Upper lobe of left lung (tissue), 6 donors: ENCODE measurements at regions not wholly inside any gene's neighbourhood (a gene's known extent, or its start where the extent isn't known, plus 50 kb on each side); places are given as distances from the start of the nearest gene placed in this dataset.

Experiments used
- ATAC-seq, 2 donors: fragments of 200-7000 bp; cut with Tn5 transposase; one replicate each; pipeline ENCODE4 v1.9.1; 2022; ENCODE audit warnings: mild to moderate bottlenecking in 2 of 2, moderate library complexity in 2 of 2; ENCODE audit not compliant: low FRiP score in 2 of 2
- DNase-seq, 2 donors: peaks; one replicate each; pipeline ENCODE4 v3.0.0-alpha.2; 2019 to 2020
- H3K27ac ChIP-seq, 4 donors: fragments of 200-600 bp; sonication (generic); one replicate each; pipeline ENCODE4 v1.5.1; 2016 to 2019
- H3K27me3 ChIP-seq, 4 donors: fragments of 200-600 bp; sonication (generic); one replicate each; pipeline ENCODE4 v1.5.1; 2017 to 2019
- H3K36me3 ChIP-seq, 4 donors: fragments of 200-600 bp; sonication (generic); one replicate each; pipeline ENCODE4 v1.5.1; 2016 to 2019
- H3K4me1 ChIP-seq, 4 donors: fragments of 200-600 bp; sonication (generic); one replicate each; pipeline ENCODE4 v1.5.1; 2018 to 2019
- H3K4me3 ChIP-seq, 4 donors: fragments of 200-600 bp; sonication (generic); one replicate each; pipeline ENCODE4 v1.5.1; 2017 to 2019; ENCODE audit warnings: mild to moderate bottlenecking in 2 of 4, moderate library complexity in 1 of 4
- H3K9me3 ChIP-seq, 4 donors: fragments of 200-600 bp; sonication (generic); one replicate each; pipeline ENCODE4 v1.5.1; 2018 to 2019
- EP300 ChIP-seq, 4 donors: sonication (generic); formaldehyde crosslinking; IDR thresholded peaks; one replicate each; pipeline ENCODE4 v1.5.1; 2017; ENCODE audit warnings: antibody characterized with exemption in 4 of 4, control low read depth in 2 of 4
- POLR2A ChIP-seq, 4 donors: fragments of 450-650 bp; IDR thresholded peaks; one replicate each; pipeline ENCODE4 v1.5.1; 2016 to 2017; ENCODE audit warnings: antibody characterized with exemption in 4 of 4, mild to moderate bottlenecking in 2 of 4
- POLR2AphosphoS5 ChIP-seq, 2 donors: sonication (generic); formaldehyde crosslinking; IDR thresholded peaks; one replicate each; pipeline ENCODE4 v1.5.1; 2017; ENCODE audit warnings: antibody characterized with exemption in 2 of 2
- WGBS, 2 donors: methylation state at CpG; one replicate each; pipeline ENCODE4 v1.1.5; 2017 to 2018; 5-methylcytosine and 5-hydroxymethylcytosine counted together
- TF ChIP-seq, protein P1 (sequence below), 6 experiments: fragments of 450-650 bp in 4 of 6; fragments of 200-600 bp in 2 of 6; sonication (generic) in 2 of 6; IDR thresholded peaks; one replicate each; pipeline ENCODE4 v1.5.1; 2016 to 2019; ENCODE audit warnings: antibody characterized with exemption in 6 of 6
- donor health status: DM: no; HTN: no; CAD: no; lungs with moderate emphysema.
- donor health status: DM: no; HTN: yes; CAD: no; lungs with severe emphysema.

DNA sequence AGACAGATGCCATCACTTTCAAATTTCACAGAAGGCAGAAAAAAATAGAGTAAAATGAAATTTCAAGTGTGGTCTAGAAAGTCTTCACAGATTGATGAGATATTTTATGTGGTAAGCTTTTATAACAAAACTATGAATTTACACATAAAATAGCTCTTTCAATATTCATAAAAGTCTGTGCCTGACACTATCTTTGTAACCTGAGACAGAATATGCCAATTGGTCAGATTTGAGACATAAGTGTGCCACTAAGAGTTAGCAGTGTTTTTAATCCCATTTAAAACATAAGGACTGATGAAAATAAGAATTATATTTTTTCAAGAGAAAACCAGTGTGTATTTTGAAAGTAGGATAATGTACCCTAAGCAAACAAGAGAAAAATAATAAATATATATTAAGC is 769.5 kb upstream of the LUZP2 start:
- ATAC-seq (no peak), DNase-seq (no peak)
- Histone ChIP-seq H3K4me3 (no peak overlapping the region), H3K36me3 (no peaks in the 10 kb centered on the region), H3K27ac (no peak overlapping the region), H3K9me3 (peaks cover 0 to 10% (median 0%) of the 10 kb centered on the region in 4 donors), H3K27me3 (no peaks in the 10 kb centered on the region), H3K4me1 (no peaks in the 10 kb centered on the region)
- TF ChIP-seq POLR2AphosphoS5 (IDR thresholded peaks at IDR 0.05), result no peak
- TF ChIP-seq, protein P1, sequence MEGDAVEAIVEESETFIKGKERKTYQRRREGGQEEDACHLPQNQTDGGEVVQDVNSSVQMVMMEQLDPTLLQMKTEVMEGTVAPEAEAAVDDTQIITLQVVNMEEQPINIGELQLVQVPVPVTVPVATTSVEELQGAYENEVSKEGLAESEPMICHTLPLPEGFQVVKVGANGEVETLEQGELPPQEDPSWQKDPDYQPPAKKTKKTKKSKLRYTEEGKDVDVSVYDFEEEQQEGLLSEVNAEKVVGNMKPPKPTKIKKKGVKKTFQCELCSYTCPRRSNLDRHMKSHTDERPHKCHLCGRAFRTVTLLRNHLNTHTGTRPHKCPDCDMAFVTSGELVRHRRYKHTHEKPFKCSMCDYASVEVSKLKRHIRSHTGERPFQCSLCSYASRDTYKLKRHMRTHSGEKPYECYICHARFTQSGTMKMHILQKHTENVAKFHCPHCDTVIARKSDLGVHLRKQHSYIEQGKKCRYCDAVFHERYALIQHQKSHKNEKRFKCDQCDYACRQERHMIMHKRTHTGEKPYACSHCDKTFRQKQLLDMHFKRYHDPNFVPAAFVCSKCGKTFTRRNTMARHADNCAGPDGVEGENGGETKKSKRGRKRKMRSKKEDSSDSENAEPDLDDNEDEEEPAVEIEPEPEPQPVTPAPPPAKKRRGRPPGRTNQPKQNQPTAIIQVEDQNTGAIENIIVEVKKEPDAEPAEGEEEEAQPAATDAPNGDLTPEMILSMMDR (IDR thresholded peaks at IDR 0.05), result no peak
- TF ChIP-seq POLR2A (IDR thresholded peaks at IDR 0.05), result no peak
- TF ChIP-seq EP300 (IDR thresholded peaks at IDR 0.05), result no peak

DNA sequence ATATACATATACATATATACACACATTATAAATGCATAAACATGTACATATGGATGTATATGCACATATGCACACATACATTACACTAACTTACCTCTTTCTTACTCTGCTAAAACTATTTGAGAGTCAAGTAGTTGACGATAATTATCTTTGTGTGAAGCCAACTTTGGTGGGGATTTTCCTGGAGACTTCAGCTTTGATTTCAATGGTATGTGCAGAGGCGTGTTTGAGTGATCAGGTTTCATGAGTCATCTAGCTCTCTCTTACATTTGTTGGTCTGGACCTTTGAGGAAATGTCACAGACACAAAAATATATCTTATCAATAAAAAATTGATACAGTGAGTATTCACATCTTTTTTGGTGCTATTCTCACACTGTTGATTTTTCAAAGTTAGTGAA is 769.1 kb upstream of the LUZP2 start:
- H3K27ac ChIP-seq, result no peak overlapping the region
- no peak overlapping the region for H3K4me3 ChIP-seq
- ATAC-seq (no peak), DNase-seq (no peak)
- TF ChIP-seq EP300 (IDR thresholded peaks at IDR 0.05) (no peak), POLR2A (IDR thresholded peaks at IDR 0.05) (no peak)
- no peaks in the 10 kb centered on the region for H3K27me3 ChIP-seq
- no peaks in the 10 kb centered on the region for H3K36me3 ChIP-seq
- peaks cover 0 to 10% (median 0%) of the 10 kb centered on the region in 4 donors for H3K9me3 ChIP-seq
- H3K4me1 ChIP-seq, result no peaks in the 10 kb centered on the region
- WGBS, 2 donors, result 74 to 79% methylated on average over 2 of the region's 2 CpGs

DNA sequence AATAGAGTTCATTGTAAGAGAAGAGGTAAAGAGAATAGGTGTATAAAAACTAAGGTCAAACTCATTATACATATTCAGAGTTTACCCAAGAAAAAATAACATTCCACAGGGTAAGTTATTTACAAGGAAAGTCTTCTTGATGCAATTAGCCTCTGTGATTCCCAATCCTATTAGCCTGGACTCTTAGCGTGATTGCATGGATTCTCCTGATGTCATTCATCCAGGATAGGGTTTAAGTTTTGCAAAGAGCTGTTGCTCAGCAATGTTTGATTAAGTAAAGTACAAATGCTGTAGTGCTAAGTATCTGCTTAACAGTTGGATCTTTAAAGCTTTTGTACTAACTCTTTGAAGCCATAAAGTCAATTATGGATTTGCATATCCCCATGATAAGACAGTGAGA is 767.8 kb upstream of the LUZP2 start:
- no peak for TF ChIP-seq POLR2AphosphoS5 (IDR thresholded peaks at IDR 0.05)
- no peak for TF ChIP-seq POLR2A (IDR thresholded peaks at IDR 0.05)
- TF ChIP-seq, protein P1 (IDR thresholded peaks at IDR 0.05), result no peak
- TF ChIP-seq EP300 (IDR thresholded peaks at IDR 0.05), result no peak
- 70 to 89% methylated on average over 1 of the region's 1 CpG for WGBS, 2 donors
- Histone ChIP-seq H3K36me3 (no peaks in the 10 kb centered on the region), H3K27ac (no peak overlapping the region), H3K4me1 (no peaks in the 10 kb centered on the region), H3K9me3 (peaks cover 0 to 10% (median 0%) of the 10 kb centered on the region in 4 donors), H3K4me3 (no peak overlapping the region), H3K27me3 (no peaks in the 10 kb centered on the region)
- ATAC-seq, result no peak
- DNase-seq, result no peak

DNA sequence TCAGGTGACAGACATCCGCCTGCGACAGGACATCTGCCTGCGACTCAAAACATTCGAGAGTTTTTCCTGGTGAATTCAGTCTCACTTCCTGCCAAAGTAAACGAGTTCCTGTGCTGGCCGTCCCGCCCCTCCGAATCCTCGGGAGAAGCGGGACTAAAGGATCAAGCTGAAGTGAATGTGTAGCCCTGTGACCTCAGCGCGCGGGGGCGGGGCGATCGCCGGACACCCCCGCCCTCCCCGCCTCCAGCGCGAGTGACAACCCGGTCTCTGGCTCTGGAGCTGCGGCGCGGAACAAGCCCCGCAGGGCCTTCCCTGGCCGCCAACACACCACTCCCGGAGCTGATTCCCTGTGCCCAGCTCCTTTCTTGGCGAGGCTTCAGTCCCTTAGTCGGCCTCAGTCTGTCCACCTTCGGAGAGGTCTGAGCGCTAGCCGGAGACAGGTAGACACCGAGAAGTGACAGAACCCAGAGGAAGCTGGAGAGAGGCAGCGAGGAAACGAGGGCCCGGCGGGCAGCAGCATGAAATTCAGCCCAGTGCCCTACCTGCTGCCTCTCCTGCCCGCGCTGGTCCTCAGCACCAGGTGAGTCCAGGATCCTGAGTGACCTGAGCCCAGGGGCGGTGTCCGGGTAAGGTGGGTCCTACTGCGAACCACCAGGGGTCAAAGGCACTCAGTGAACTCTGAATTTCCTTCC is 766.4 kb upstream of the LUZP2 start:
- Histone ChIP-seq H3K27me3 (no peaks in the 10 kb centered on the region), H3K36me3 (no peaks in the 10 kb centered on the region), H3K27ac (no peak overlapping the region), H3K9me3 (peaks cover 0 to 10% (median 0%) of the 10 kb centered on the region in 4 donors), H3K4me3 (no peak overlapping the region), H3K4me1 (no peaks in the 10 kb centered on the region)
- TF ChIP-seq, protein P1 (IDR thresholded peaks at IDR 0.05), result no peak
- TF ChIP-seq POLR2AphosphoS5 (IDR thresholded peaks at IDR 0.05) (no peak), EP300 (IDR thresholded peaks at IDR 0.05) (no peak), POLR2A (IDR thresholded peaks at IDR 0.05) (no peak)
- ATAC-seq (peak; percentile 29 to 37), DNase-seq (peak in 1 of 2 donors; percentile 66)
- 91 to 95% methylated on average over 40 to 41 of the region's 43 CpGs for WGBS, 2 donors

DNA sequence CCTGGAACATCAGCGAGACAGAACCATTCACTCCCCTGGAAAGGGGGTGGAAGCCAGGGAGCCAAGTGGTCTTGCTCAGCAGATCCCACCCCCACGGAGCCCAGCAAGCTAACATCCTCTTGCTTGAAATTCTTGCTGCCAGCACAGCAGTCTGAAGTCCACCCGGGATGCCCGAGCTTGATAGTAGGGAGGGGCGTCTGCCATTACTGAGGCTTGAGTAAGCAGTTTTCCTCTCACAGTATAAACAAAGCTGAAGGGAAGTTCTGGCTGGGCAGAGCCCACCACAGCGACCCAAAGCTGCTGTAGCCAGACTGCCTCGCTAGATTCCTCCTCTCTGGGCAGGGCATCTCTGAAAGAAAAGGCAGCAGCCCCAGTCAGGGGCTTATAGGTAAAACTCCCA is 764.8 kb upstream of the LUZP2 start:
- Histone ChIP-seq H3K9me3 (peaks cover 0 to 10% (median 0%) of the 10 kb centered on the region in 4 donors), H3K27ac (no peak overlapping the region), H3K27me3 (no peaks in the 10 kb centered on the region), H3K4me1 (no peaks in the 10 kb centered on the region), H3K36me3 (no peaks in the 10 kb centered on the region), H3K4me3 (no peak overlapping the region)
- ATAC-seq (no peak), DNase-seq (no peak)
- TF ChIP-seq, protein P1 (IDR thresholded peaks at IDR 0.05), result no peak
- TF ChIP-seq POLR2A (IDR thresholded peaks at IDR 0.05) (no peak), POLR2AphosphoS5 (IDR thresholded peaks at IDR 0.05) (no peak), EP300 (IDR thresholded peaks at IDR 0.05) (no peak)
- 60 to 64% methylated on average over 5 to 7 of the region's 7 CpGs for WGBS, 2 donors
